ENCODE measurements at regions not wholly inside any gene's neighbourhood (a gene's known extent, or its start where the extent isn't known, plus 50 kb on each side); places are given as distances from the start of the nearest gene placed in this dataset.

GRCh38 chr15:38636597-38636996 lies 72.0 kb upstream of the RASGRP1 start (continued):
- no peak for TF ChIP-seq ZNF766 (CRISPR knock-in tag; IDR thresholded peaks at IDR 0.05; ENCODE audit: borderline replicate concordance)

GRCh38 chr15:38638126-38638525 lies 73.5 kb upstream of the RASGRP1 start:
- WGBS (ENCODE audit: low lambda C conversion rate): 9% methylated on average over 2 of the region's 2 CpGs
- no TSS peak for BruUV-seq (replicated peaks)
- POLR2A ChIA-PET: no interaction called here
- intact Hi-C loops (cut with micrococcal nuclease; ENCODE audit: unreplicated experiment) (no loop called here), in situ Hi-C loops (cut with HindIII; ENCODE audit: extremely low pct_ligation_motif_present, low pct_unique_long_range_greater_than_20kb) (no loop called here)
- DNase-seq (ENCODE audit: low spot score) (no peak), ATAC-seq (no peak), FAIRE-seq (no peak)
- Histone ChIP-seq H3K4me1 (ENCODE audit: insufficient read depth, low read length) (no peaks in the 10 kb centered on the region), H3K36me3 (replicated peaks in 1 of 2; ENCODE audit: control insufficient read depth in 1 of 2, insufficient read depth in 2 of 2, low read length in 2 of 2) (no peaks in the 10 kb centered on the region), H3K27ac (ENCODE audit: extremely low read length, insufficient read depth, low read length) (no peak overlapping the region), H3K4me2 (ENCODE audit: low read depth, low read length) (no peak overlapping the region), H3K79me2 (ENCODE audit: insufficient read depth, low read length) (no peaks in the 10 kb centered on the region), H3K27me3 (ENCODE audit: control insufficient read depth in 1 of 2, insufficient read depth in 2 of 2, low read length in 2 of 2) (peaks cover 0 to 9% of the 10 kb centered on the region in 2 experiments; a peak in 1 of 5 replicates), H3K9me3 (ENCODE audit: low read length) (no peaks in the 10 kb centered on the region), H4K20me1 (ENCODE audit: insufficient read depth, low read length) (no peaks in the 10 kb centered on the region), H2AFZ (ENCODE audit: low read length) (no peak overlapping the region), H3K9ac (ENCODE audit: insufficient read depth, low read depth, low read length) (no peak overlapping the region), H3K4me3 (replicated peaks in 1 of 3; ENCODE audit: insufficient read depth in 1 of 3, low read depth in 2 of 3, low read length in 3 of 3) (no peak overlapping the region)
- TF ChIP-seq MXD4 (CRISPR knock-in tag; IDR thresholded peaks at IDR 0.05): no peak
- no peak for TF ChIP-seq ZNF10 (CRISPR knock-in tag; IDR thresholded peaks at IDR 0.05; ENCODE audit: borderline replicate concordance, low read depth)
- no peak for TF ChIP-seq ZNF776 (CRISPR knock-in tag; IDR thresholded peaks at IDR 0.05)
- TF ChIP-seq ZNF792 (CRISPR knock-in tag; IDR thresholded peaks at IDR 0.05): no peak
- no peak for TF ChIP-seq ZFAT (CRISPR knock-in tag; conservative IDR thresholded peaks at IDR 0.05)
- no peak for TF ChIP-seq ZBTB44 (CRISPR knock-in tag; IDR thresholded peaks at IDR 0.05)
- no peak for TF ChIP-seq MYPOP (CRISPR knock-in tag; IDR thresholded peaks at IDR 0.05)
- CTCF ChIA-PET (ENCODE audit: low intra/inter-chr PET ratio, low total read pairs): no interaction called here
